ENCODE measurements at regions not wholly inside any gene's neighbourhood (a gene's known extent, or its start where the extent isn't known, plus 50 kb on each side); places are given as distances from the start of the nearest gene placed in this dataset.

GRCh38 chr16:51938861-51939260, 608.1 kb downstream of the TOX3 start:
- TF ChIP-seq CTCF (conservative IDR thresholded peaks at IDR 0.05; ENCODE audit: low read length) (no peak), EZH2phosphoT487 (IDR thresholded peaks at IDR 0.05; ENCODE audit: borderline replicate concordance, low read depth, low read length) (no peak)

Data from OCI-LY7 (cell line).